GM21717 (cell line): ENCODE measurements at regions not wholly inside any gene's neighbourhood (a gene's known extent, or its start where the extent isn't known, plus 50 kb on each side); places are given as distances from the start of the nearest gene placed in this dataset.
A peak's percentile ranks its signal among the peaks of the same experiment; 100 is the strongest.
"Not testable (repeated sequence)": the region's sequence is repeated elsewhere in the genome, so short reads cannot be mapped to it uniquely, and the experiment has no call there.

Source experiments
- ATAC-seq: cut with Tn5 transposase; IDR thresholded peaks from one replicate; pipeline ENCODE4 v1.9.1; 2021; ENCODE audit warnings: mild to moderate bottlenecking, moderate library complexity; ENCODE audit not compliant: unreplicated experiment

GRCh38 chr6:100229512-100229911, 235.2 kb downstream of the SIM1 start:
- no peak for ATAC-seq

- peak; percentile 100 for ATAC-seq
Measured at GRCh38 chr6:100228834-100229441, 234.9 kb upstream of the MCHR2 start.

GRCh38 chr6:100228437-100228833, 234.4 kb upstream of the MCHR2 start:
- peak; percentile 20 for ATAC-seq

GRCh38 chr6:100226811-100227210, 232.8 kb upstream of the MCHR2 start:
- no peak for ATAC-seq

- ATAC-seq: not testable (repeated sequence)
Measured at GRCh38 chr6:100223952-100224351, 229.9 kb upstream of the MCHR2 start.

GRCh38 chr6:100220543-100220942, 226.5 kb upstream of the MCHR2 start:
- ATAC-seq: no peak

- no peak for ATAC-seq
Measured at GRCh38 chr6:100217225-100218012, 223.4 kb upstream of the MCHR2 start.

- no peak for ATAC-seq
Measured at GRCh38 chr6:100216760-100217159, 222.7 kb upstream of the MCHR2 start.

- no peak for ATAC-seq
Measured at GRCh38 chr6:100212131-100212530, 218.1 kb upstream of the MCHR2 start.

GRCh38 chr6:100210137-100211117, 216.4 kb upstream of the MCHR2 start:
- ATAC-seq: no peak

GRCh38 chr6:100209323-100210136, 215.5 kb upstream of the MCHR2 start:
- ATAC-seq: no peak

GRCh38 chr6:100203400-100203799, 209.4 kb upstream of the MCHR2 start:
- no peak for ATAC-seq

- no peak for ATAC-seq
Measured at GRCh38 chr6:100202417-100203194, 208.6 kb upstream of the MCHR2 start.

GRCh38 chr6:100196214-100196982, 202.4 kb upstream of the MCHR2 start:
- not testable (repeated sequence) for ATAC-seq

GRCh38 chr6:100195244-100195643, 201.2 kb upstream of the MCHR2 start:
- not testable (repeated sequence) for ATAC-seq

- no peak for ATAC-seq
Measured at GRCh38 chr6:100194535-100194934, 200.5 kb upstream of the MCHR2 start.

GRCh38 chr6:100188754-100189153, 194.7 kb upstream of the MCHR2 start:
- no peak for ATAC-seq

GRCh38 chr6:100186552-100186951, 192.5 kb upstream of the MCHR2 start:
- no peak for ATAC-seq

GRCh38 chr6:100185615-100186014, 191.6 kb upstream of the MCHR2 start:
- ATAC-seq: peak; percentile 99
